MCF 10A (cell line): ENCODE measurements at regions not wholly inside any gene's neighbourhood (a gene's known extent, or its start where the extent isn't known, plus 50 kb on each side); places are given as distances from the start of the nearest gene placed in this dataset.

Experiments used
- BruUV-seq: library from RNA; stranded (reverse); fragments of 400-500 nt; replicated peaks from 2 replicates; lab custom pipeline; 2021; lab: Mats Ljungman, UMichigan
- CTCF ChIA-PET: fragments of 300-600 bp; sonication (Branson Sonifier 250); formaldehyde crosslinking; extraction: SDS; loops from one replicate; lab custom pipeline; 2021; ENCODE audit warnings: antibody characterized with exemption, inconsistent platforms; lab: Yijun Ruan, JAX
- POLR2A ChIA-PET: fragments of 300-600, 350-650 bp; sonication (Branson Sonifier 250); formaldehyde crosslinking; extraction: SDS; loops from one replicate; lab custom pipeline; 2020; ENCODE audit warnings: antibody characterized with exemption, inconsistent platforms; lab: Yijun Ruan, JAX
- DNase-seq: peaks from one replicate; pipeline ENCODE4 v3.0.0-alpha.2; 2018; ENCODE audit not compliant: unreplicated experiment
- H3K27ac Mint-ChIP-seq: one replicate; pipeline ENCODE4 v1.8.0; 2022; ENCODE audit warnings: mild to moderate bottlenecking, low read depth, mixed read lengths; ENCODE audit not compliant: unreplicated experiment
- H3K27me3 Mint-ChIP-seq: one replicate; pipeline ENCODE4 v1.8.0; 2022; ENCODE audit warnings: mixed read lengths; ENCODE audit not compliant: insufficient read depth, unreplicated experiment
- H3K36me3 Mint-ChIP-seq: one replicate; pipeline ENCODE4 v1.8.0; 2022; ENCODE audit warnings: mild to moderate bottlenecking, moderate library complexity, mixed read lengths; ENCODE audit not compliant: insufficient read depth, unreplicated experiment
- H3K4me1 Mint-ChIP-seq: one replicate; pipeline ENCODE4 v1.8.0; 2022; ENCODE audit warnings: mixed read lengths; ENCODE audit not compliant: insufficient read depth, unreplicated experiment
- H3K4me3 Mint-ChIP-seq: one replicate; pipeline ENCODE4 v1.8.0; 2022; ENCODE audit warnings: mild to moderate bottlenecking, moderate library complexity, mixed read lengths; ENCODE audit not compliant: unreplicated experiment
- H3K9me3 Mint-ChIP-seq: one replicate; pipeline ENCODE4 v1.8.0; 2022; ENCODE audit warnings: mixed read lengths; ENCODE audit not compliant: unreplicated experiment
- CTCF ChIP-seq: fragments of 200-600 bp; IDR thresholded peaks from one replicate; pipeline ENCODE4 v1.8.0; 2022; ENCODE audit warnings: antibody characterized with exemption, mild to moderate bottlenecking; ENCODE audit not compliant: unreplicated experiment
- intact Hi-C: fragments of 100-400 bp; cut with micrococcal nuclease; formaldehyde crosslinking; loops from 2 replicates; pipeline ENCODE4 v1.14.1; 2022

- DNase-seq, result peak; percentile 39
- ChIA-PET CTCF (no interaction called here), POLR2A (interaction anchor here (1.5 to 1.6 kb wide), 2 partner anchors 48 to 447 kb away, joined by 4 to 6 read pairs; no protein-coding TSS in a partner anchor)
- no peaks in the 10 kb centered on the region for H3K4me1 Mint-ChIP-seq
- BruUV-seq, result no TSS peak
- no peaks in the 10 kb centered on the region for H3K9me3 Mint-ChIP-seq
- no peaks in the 10 kb centered on the region for H3K36me3 Mint-ChIP-seq
- H3K4me3 Mint-ChIP-seq, result no peak overlapping the region
- H3K27me3 Mint-ChIP-seq, result no peaks in the 10 kb centered on the region
- intact Hi-C loops, result no loop called here
- no peak overlapping the region for H3K27ac Mint-ChIP-seq
- no peak for TF ChIP-seq CTCF
Observed at GRCh38 chr2:16860627-16861026, 195.0 kb upstream of the CYRIA start.

GRCh38 chr2:16855183-16855582 is 189.5 kb upstream of the CYRIA start:
- Mint-ChIP-seq H3K4me1 (no peaks in the 10 kb centered on the region), H3K36me3 (no peaks in the 10 kb centered on the region), H3K4me3 (no peak overlapping the region), H3K9me3 (peaks cover 8% of the 10 kb centered on the region), H3K27me3 (no peaks in the 10 kb centered on the region), H3K27ac (no peak overlapping the region)
- CTCF ChIA-PET, result no interaction called here
- POLR2A ChIA-PET, result no interaction called here
- DNase-seq, result no peak
- no TSS peak for BruUV-seq
- no peak for TF ChIP-seq CTCF
- intact Hi-C loops, result no loop called here

- Mint-ChIP-seq H3K9me3 (peaks cover 8% of the 10 kb centered on the region), H3K36me3 (no peaks in the 10 kb centered on the region), H3K4me1 (no peaks in the 10 kb centered on the region), H3K27me3 (no peaks in the 10 kb centered on the region), H3K27ac (no peak overlapping the region), H3K4me3 (no peak overlapping the region)
- POLR2A ChIA-PET, result no interaction called here
- CTCF ChIA-PET, result no interaction called here
- intact Hi-C loops, result no loop called here
- no peak for TF ChIP-seq CTCF
- DNase-seq, result peak; percentile 32
- BruUV-seq, result no TSS peak
Observed at GRCh38 chr2:16853088-16853487, 187.5 kb upstream of the CYRIA start.

GRCh38 chr2:16852651-16853050 is 187.0 kb upstream of the CYRIA start:
- Mint-ChIP-seq H3K4me3 (no peak overlapping the region), H3K36me3 (no peaks in the 10 kb centered on the region), H3K27ac (no peak overlapping the region), H3K27me3 (no peaks in the 10 kb centered on the region), H3K9me3 (peaks cover 8% of the 10 kb centered on the region), H3K4me1 (no peaks in the 10 kb centered on the region)
- intact Hi-C loops, result no loop called here
- DNase-seq, result peak; percentile 30
- ChIA-PET POLR2A (no interaction called here), CTCF (no interaction called here)
- no peak for TF ChIP-seq CTCF
- BruUV-seq, result no TSS peak
